ENCODE measurements at regions not wholly inside any gene's neighbourhood (a gene's known extent, or its start where the extent isn't known, plus 50 kb on each side); places are given as distances from the start of the nearest gene placed in this dataset.

DNA sequence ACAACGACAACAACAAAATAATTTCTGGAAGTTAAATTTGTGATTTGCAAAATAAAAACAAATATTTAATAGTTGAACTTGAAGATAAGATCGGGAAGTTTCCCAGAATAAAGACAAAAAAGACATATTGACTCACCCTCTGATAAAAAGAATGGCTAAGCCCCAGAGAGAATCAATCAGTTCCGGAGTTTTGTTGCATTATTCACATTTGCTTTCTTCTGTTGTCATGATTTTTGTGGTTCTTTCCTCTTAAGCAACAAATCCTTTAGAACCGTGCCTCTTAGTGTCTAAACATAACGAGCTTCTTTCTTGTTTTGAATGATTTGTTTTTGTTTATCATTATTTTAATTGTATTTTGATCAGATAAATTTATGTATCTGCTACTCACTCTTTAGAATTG is 134.9 kb upstream of the ADRA1D start:
- Histone ChIP-seq H3K36me3 (ENCODE audit: control insufficient read depth in 2 of 2, extremely low read depth in 1 of 2, insufficient read depth in 2 of 2, low read length in 2 of 2) (no peaks in the 10 kb centered on the region), H3K4me3 (replicated peaks in 1 of 3; ENCODE audit: insufficient read depth in 1 of 3, low read depth in 1 of 3, low read length in 3 of 3) (no peak overlapping the region), H3K79me2 (ENCODE audit: control insufficient read depth, insufficient read depth, low read length) (no peaks in the 10 kb centered on the region), H3K4me2 (ENCODE audit: insufficient read depth, low read length) (no peak overlapping the region), H3K9me3 (replicated peaks; ENCODE audit: control insufficient read depth, insufficient read depth, low read length) (no peaks in the 10 kb centered on the region), H3K9me1 (replicated peaks; ENCODE audit: control insufficient read depth, extremely low read depth, insufficient read depth, low read length) (no peaks in the 10 kb centered on the region), H3K9ac (replicated peaks; ENCODE audit: extremely low read depth, insufficient read depth, low read length) (no peak overlapping the region), H3K4me1 (ENCODE audit: control insufficient read depth, extremely low read depth, insufficient read depth, low read length) (no peaks in the 10 kb centered on the region), H3K27ac (ENCODE audit: insufficient read depth, low read depth, low read length) (no peak overlapping the region), H2AFZ (ENCODE audit: low read depth, low read length) (no peak overlapping the region), H4K20me1 (replicated peaks; ENCODE audit: control insufficient read depth, extremely low read depth, insufficient read depth, low read length) (no peaks in the 10 kb centered on the region), H3K27me3 (ENCODE audit: control insufficient read depth in 2 of 2, insufficient read depth in 2 of 2, low read length in 2 of 2) (peaks cover 20 to 50% of the 10 kb centered on the region in 2 experiments)
- intact Hi-C loops (cut with micrococcal nuclease) (no loop called here), dilution Hi-C loops (cut with MboI; ENCODE audit: extremely low pct_ligation_motif_present, low sequenced_read_pairs) (no loop called here)
- TF ChIP-seq, protein P1, sequence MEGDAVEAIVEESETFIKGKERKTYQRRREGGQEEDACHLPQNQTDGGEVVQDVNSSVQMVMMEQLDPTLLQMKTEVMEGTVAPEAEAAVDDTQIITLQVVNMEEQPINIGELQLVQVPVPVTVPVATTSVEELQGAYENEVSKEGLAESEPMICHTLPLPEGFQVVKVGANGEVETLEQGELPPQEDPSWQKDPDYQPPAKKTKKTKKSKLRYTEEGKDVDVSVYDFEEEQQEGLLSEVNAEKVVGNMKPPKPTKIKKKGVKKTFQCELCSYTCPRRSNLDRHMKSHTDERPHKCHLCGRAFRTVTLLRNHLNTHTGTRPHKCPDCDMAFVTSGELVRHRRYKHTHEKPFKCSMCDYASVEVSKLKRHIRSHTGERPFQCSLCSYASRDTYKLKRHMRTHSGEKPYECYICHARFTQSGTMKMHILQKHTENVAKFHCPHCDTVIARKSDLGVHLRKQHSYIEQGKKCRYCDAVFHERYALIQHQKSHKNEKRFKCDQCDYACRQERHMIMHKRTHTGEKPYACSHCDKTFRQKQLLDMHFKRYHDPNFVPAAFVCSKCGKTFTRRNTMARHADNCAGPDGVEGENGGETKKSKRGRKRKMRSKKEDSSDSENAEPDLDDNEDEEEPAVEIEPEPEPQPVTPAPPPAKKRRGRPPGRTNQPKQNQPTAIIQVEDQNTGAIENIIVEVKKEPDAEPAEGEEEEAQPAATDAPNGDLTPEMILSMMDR (IDR thresholded peaks at IDR 0.05; ENCODE audit: extremely low read depth in 1 of 2, insufficient read depth in 1 of 2, low read depth in 1 of 2, low read length in 2 of 2) = no peak
- TF ChIP-seq JUN (IDR thresholded peaks at IDR 0.05; ENCODE audit: borderline replicate concordance, insufficient read depth, insufficient read length, low read depth) = no peak
- no peak for TF ChIP-seq POLR2AphosphoS5 (IDR thresholded peaks at IDR 0.05; ENCODE audit: insufficient read depth, low read depth, low read length)
- TF ChIP-seq FOS (IDR thresholded peaks at IDR 0.05; ENCODE audit: borderline replicate concordance, insufficient read depth, low read length) = no peak
- no peak for TF ChIP-seq GATA2 (IDR thresholded peaks at IDR 0.05; ENCODE audit: insufficient read depth, insufficient read length, low read depth, low read length)
- FAIRE-seq (no peak), DNase-seq (ENCODE audit: low read depth, low spot score) (no peak)
- ChIA-PET POLR2A (no interaction called here), CTCF (no interaction called here)
- BruUV-seq (replicated peaks) = no TSS peak

DNA sequence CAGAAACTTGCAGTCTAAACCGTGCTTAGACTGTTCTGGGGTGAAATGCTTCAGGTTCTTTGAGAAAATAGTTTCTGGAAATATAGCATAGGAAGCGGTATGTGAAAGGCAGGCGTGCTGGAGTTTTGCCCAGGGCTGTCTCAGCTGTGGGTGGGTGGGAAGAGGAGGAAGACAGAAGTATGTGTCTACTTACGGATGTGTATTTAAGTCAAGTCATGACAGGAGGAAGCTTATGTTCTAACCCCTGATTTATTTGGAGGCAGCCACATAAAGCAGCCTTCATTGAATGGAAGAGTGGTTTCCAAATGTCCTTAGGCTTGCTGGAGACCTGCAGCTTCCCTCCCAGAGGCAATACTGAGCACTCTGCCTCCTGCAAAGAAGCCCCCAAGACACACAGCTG is 126.8 kb upstream of the ADRA1D start:
- intact Hi-C loops (cut with micrococcal nuclease) = no loop called here

More for the DNA sequence above, 126.8 kb upstream of the ADRA1D start:
- ChIA-PET CTCF (interaction anchor here (1.1 kb wide), 1 partner anchor 30 kb away, joined by 3 read pairs; no protein-coding TSS in a partner anchor), POLR2A (no interaction called here)
- DNase-seq (ENCODE audit: low read depth, low spot score) (no peak), FAIRE-seq (no peak)
- Histone ChIP-seq H3K36me3 (ENCODE audit: control insufficient read depth in 2 of 2, extremely low read depth in 1 of 2, insufficient read depth in 2 of 2, low read length in 2 of 2) (no peaks in the 10 kb centered on the region), H3K4me1 (ENCODE audit: control insufficient read depth, extremely low read depth, insufficient read depth, low read length) (no peaks in the 10 kb centered on the region), H3K9ac (replicated peaks; ENCODE audit: extremely low read depth, insufficient read depth, low read length) (no peak overlapping the region), H3K4me2 (ENCODE audit: insufficient read depth, low read length) (no peak overlapping the region), H3K27ac (ENCODE audit: insufficient read depth, low read depth, low read length) (no peak overlapping the region), H3K9me1 (replicated peaks; ENCODE audit: control insufficient read depth, extremely low read depth, insufficient read depth, low read length) (no peaks in the 10 kb centered on the region), H3K27me3 (ENCODE audit: control insufficient read depth in 2 of 2, insufficient read depth in 2 of 2, low read length in 2 of 2) (peaks cover 10 to 16% of the 10 kb centered on the region in 2 experiments), H3K9me3 (replicated peaks; ENCODE audit: control insufficient read depth, insufficient read depth, low read length) (no peaks in the 10 kb centered on the region), H3K4me3 (replicated peaks in 1 of 3; ENCODE audit: insufficient read depth in 1 of 3, low read depth in 1 of 3, low read length in 3 of 3) (no peak overlapping the region), H3K79me2 (ENCODE audit: control insufficient read depth, insufficient read depth, low read length) (no peaks in the 10 kb centered on the region), H2AFZ (ENCODE audit: low read depth, low read length) (no peak overlapping the region), H4K20me1 (replicated peaks; ENCODE audit: control insufficient read depth, extremely low read depth, insufficient read depth, low read length) (no peaks in the 10 kb centered on the region)
- dilution Hi-C loops (cut with MboI; ENCODE audit: extremely low pct_ligation_motif_present, low sequenced_read_pairs) = no loop called here
- no TSS peak for BruUV-seq (replicated peaks)
- TF ChIP-seq POLR2AphosphoS5 (IDR thresholded peaks at IDR 0.05; ENCODE audit: insufficient read depth, low read depth, low read length) = no peak
- TF ChIP-seq EZH2 (IDR thresholded peaks at IDR 0.05; ENCODE audit: borderline replicate concordance, low read depth, low read length, severe bottlenecking) = no peak
- TF ChIP-seq, protein P2, sequence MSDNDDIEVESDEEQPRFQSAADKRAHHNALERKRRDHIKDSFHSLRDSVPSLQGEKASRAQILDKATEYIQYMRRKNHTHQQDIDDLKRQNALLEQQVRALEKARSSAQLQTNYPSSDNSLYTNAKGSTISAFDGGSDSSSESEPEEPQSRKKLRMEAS (IDR thresholded peaks at IDR 0.05; ENCODE audit: insufficient read depth, insufficient read length) = no peak
- no peak for TF ChIP-seq FOS (IDR thresholded peaks at IDR 0.05; ENCODE audit: borderline replicate concordance, insufficient read depth, low read length)
- TF ChIP-seq GATA2 (IDR thresholded peaks at IDR 0.05; ENCODE audit: insufficient read depth, insufficient read length, low read depth, low read length) = no peak
- TF ChIP-seq JUN (IDR thresholded peaks at IDR 0.05; ENCODE audit: borderline replicate concordance, insufficient read depth, insufficient read length, low read depth) = no peak
